Occipital lobe (tissue), 1 donor: ENCODE measurements at regions not wholly inside any gene's neighbourhood (a gene's known extent, or its start where the extent isn't known, plus 50 kb on each side); places are given as distances from the start of the nearest gene placed in this dataset.
"Not testable (repeated sequence)": the region's sequence is repeated elsewhere in the genome, so short reads cannot be mapped to it uniquely, and the experiment has no call there.

ENCODE experiments used
- DNase-seq: peaks from one replicate; lab custom pipeline; 2025; lab: John Stamatoyannopoulos, UW

- no peak for DNase-seq
Observed at GRCh38 chr11:93032580-93032979, 63.1 kb downstream of the MTNR1B start.

GRCh38 chr11:93033093-93033492 lies 63.6 kb downstream of the MTNR1B start:
- no peak for DNase-seq

- DNase-seq = no peak
Observed at GRCh38 chr11:93034031-93034722, 64.7 kb downstream of the MTNR1B start.

- DNase-seq = no peak
Observed at GRCh38 chr11:93034723-93035039, 65.2 kb downstream of the MTNR1B start.

- no peak for DNase-seq
Observed at GRCh38 chr11:93038521-93038920, 69.1 kb downstream of the MTNR1B start.

GRCh38 chr11:93039531-93040240 lies 70.2 kb downstream of the MTNR1B start:
- DNase-seq = no peak

- no peak for DNase-seq
Observed at GRCh38 chr11:93041682-93042081, 72.2 kb downstream of the MTNR1B start.

- not testable (repeated sequence) for DNase-seq
Observed at GRCh38 chr11:93043186-93043585, 73.7 kb downstream of the MTNR1B start.

GRCh38 chr11:93049740-93050139 lies 80.3 kb downstream of the MTNR1B start:
- no peak for DNase-seq

GRCh38 chr11:93051186-93051585 lies 81.7 kb downstream of the MTNR1B start:
- DNase-seq = no peak

- DNase-seq = no peak
Observed at GRCh38 chr11:93053864-93054263, 84.4 kb downstream of the MTNR1B start.

GRCh38 chr11:93054279-93054678 lies 84.8 kb downstream of the MTNR1B start:
- no peak for DNase-seq

GRCh38 chr11:93054881-93055280 lies 85.4 kb downstream of the MTNR1B start:
- peak; percentile 18 for DNase-seq

GRCh38 chr11:93059117-93059957 lies 89.9 kb downstream of the MTNR1B start:
- no peak for DNase-seq

GRCh38 chr11:93063086-93063485 lies 93.6 kb downstream of the MTNR1B start:
- no peak for DNase-seq

- not testable (repeated sequence) for DNase-seq
Observed at GRCh38 chr11:93065074-93065674, 95.7 kb downstream of the MTNR1B start.

- no peak for DNase-seq
Observed at GRCh38 chr11:93067881-93068390, 98.5 kb downstream of the MTNR1B start.

GRCh38 chr11:93072229-93072914 lies 102.9 kb downstream of the MTNR1B start:
- DNase-seq = no peak

GRCh38 chr11:93073026-93073425 lies 103.6 kb downstream of the MTNR1B start:
- no peak for DNase-seq

- DNase-seq = no peak
Observed at GRCh38 chr11:93073508-93074280, 104.2 kb downstream of the MTNR1B start.
